WTC11 (cell line): ENCODE measurements at regions not wholly inside any gene's neighbourhood (a gene's known extent, or its start where the extent isn't known, plus 50 kb on each side); places are given as distances from the start of the nearest gene placed in this dataset.

Source experiments
- ATAC-seq: fragments of 200-7000 bp; cut with Tn5 transposase; 2 replicates; pipeline ENCODE4 v1.10.0; 2021; ENCODE audit warnings: mild to moderate bottlenecking, moderate library complexity
- CTCF ChIA-PET: fragments of 300-600 bp; sonication (Branson Sonifier 250); formaldehyde crosslinking; loops from one replicate; lab custom pipeline; 2021; ENCODE audit warnings: antibody characterized with exemption; lab: Charles Lee
- POLR2A ChIA-PET: fragments of 350-600 bp; sonication (Branson Sonifier 250); formaldehyde crosslinking; loops from one replicate; lab custom pipeline; 2021; ENCODE audit warnings: antibody characterized with exemption; lab: Charles Lee
- DNase-seq: peaks from one replicate; pipeline ENCODE4 v3.0.0; 2021; ENCODE audit warnings: low spot score
- H3K27ac Mint-ChIP-seq: 2 replicates; pipeline ENCODE4 v1.8.0; 2021; ENCODE audit warnings: mixed read lengths
- H3K27me3 Mint-ChIP-seq: 2 replicates; pipeline ENCODE4 v1.8.0; 2021; ENCODE audit warnings: low read depth, mild to moderate bottlenecking, moderate library complexity, mixed read lengths
- H3K36me3 Mint-ChIP-seq: 2 replicates; pipeline ENCODE4 v1.8.0; 2021; ENCODE audit warnings: mixed read lengths
- H3K4me1 Mint-ChIP-seq: 2 replicates; pipeline ENCODE4 v1.8.0; 2022; ENCODE audit warnings: mixed read lengths
- H3K4me3 Mint-ChIP-seq: 2 replicates; pipeline ENCODE4 v1.8.0; 2021; ENCODE audit warnings: mild to moderate bottlenecking, moderate library complexity, mixed read lengths
- H3K9me3 Mint-ChIP-seq: 2 replicates; pipeline ENCODE4 v1.8.0; 2021; ENCODE audit warnings: mixed read lengths
- CBFB ChIP-seq: sonication (generic); formaldehyde crosslinking; IDR thresholded peaks from 2 replicates; pipeline ENCODE4 v1.8.1; 2022; ENCODE audit warnings: mild to moderate bottlenecking, low read depth, missing genetic modification reagents
- ESRRA ChIP-seq: sonication (generic); formaldehyde crosslinking; IDR thresholded peaks from 2 replicates; pipeline ENCODE4 v1.8.1; 2022; ENCODE audit warnings: mild to moderate bottlenecking, missing genetic modification reagents, borderline replicate concordance
- FOXP1 ChIP-seq: sonication (generic); formaldehyde crosslinking; IDR thresholded peaks from 2 replicates; pipeline ENCODE4 v1.8.0; 2022; ENCODE audit warnings: missing genetic modification reagents, mild to moderate bottlenecking, moderate library complexity, borderline replicate concordance
- MYBL2 ChIP-seq: sonication (generic); formaldehyde crosslinking; IDR thresholded peaks from 2 replicates; pipeline ENCODE4 v1.8.1; 2023; ENCODE audit warnings: mild to moderate bottlenecking, moderate library complexity, missing genetic modification reagents
- OVOL2 ChIP-seq: fragments of 250-450 bp; sonication (Bioruptor Pico); IDR thresholded peaks from 2 replicates; pipeline ENCODE4 v1.9.0; 2021; ENCODE audit warnings: mild to moderate bottlenecking, borderline replicate concordance
- PRRX2 ChIP-seq: fragments of 250-450 bp; sonication (Bioruptor Pico); IDR thresholded peaks from 2 replicates; pipeline ENCODE4 v1.8.0; 2021; ENCODE audit warnings: mild to moderate bottlenecking
- RORB ChIP-seq: fragments of 250-450 bp; sonication (Bioruptor Pico); IDR thresholded peaks from 2 replicates; pipeline ENCODE4 v1.9.0; 2021; ENCODE audit warnings: mild to moderate bottlenecking
- SP1 ChIP-seq: sonication (generic); formaldehyde crosslinking; conservative IDR thresholded peaks from 2 replicates; pipeline ENCODE4 v1.8.1; 2022; ENCODE audit warnings: missing genetic modification reagents
- TCF7 ChIP-seq: sonication (generic); formaldehyde crosslinking; IDR thresholded peaks from 2 replicates; pipeline ENCODE4 v1.8.0; 2022; ENCODE audit warnings: mild to moderate bottlenecking, low read depth, missing genetic modification reagents, moderate library complexity
- ZNF396 ChIP-seq: fragments of 250-450 bp; sonication (Bioruptor Pico); IDR thresholded peaks from 2 replicates; pipeline ENCODE4 v1.8.0; 2021; ENCODE audit warnings: mild to moderate bottlenecking, moderate library complexity, borderline replicate concordance
- TF ChIP-seq, protein P1 (sequence below): sonication (generic); formaldehyde crosslinking; IDR thresholded peaks from 2 replicates; pipeline ENCODE4 v1.8.0; 2022; ENCODE audit warnings: mild to moderate bottlenecking, missing genetic modification reagents
- TF ChIP-seq, protein P2 (sequence below): fragments of 250-450 bp; sonication (Bioruptor Pico); IDR thresholded peaks from 2 replicates; pipeline ENCODE4 v1.9.0; 2021; ENCODE audit warnings: mild to moderate bottlenecking
- TF ChIP-seq, protein P3 (sequence below): sonication (generic); formaldehyde crosslinking; conservative IDR thresholded peaks from 2 replicates; pipeline ENCODE4 v1.8.1; 2022; ENCODE audit warnings: mild to moderate bottlenecking, missing genetic modification reagents
- TF ChIP-seq, protein P4 (sequence below): sonication (generic); formaldehyde crosslinking; IDR thresholded peaks from 2 replicates; pipeline ENCODE4 v1.8.0; 2022; ENCODE audit warnings: mild to moderate bottlenecking, missing genetic modification reagents
- TF ChIP-seq, protein P5 (sequence below): sonication (generic); formaldehyde crosslinking; IDR thresholded peaks from 2 replicates; pipeline ENCODE4 v1.8.1; 2023; ENCODE audit warnings: mild to moderate bottlenecking, missing genetic modification reagents, borderline replicate concordance
- TF ChIP-seq, protein P6 (sequence below): sonication (generic); formaldehyde crosslinking; IDR thresholded peaks from 2 replicates; pipeline ENCODE4 v1.8.1; 2022; ENCODE audit warnings: low read depth, mild to moderate bottlenecking, moderate library complexity, missing genetic modification reagents, borderline replicate concordance

DNA sequence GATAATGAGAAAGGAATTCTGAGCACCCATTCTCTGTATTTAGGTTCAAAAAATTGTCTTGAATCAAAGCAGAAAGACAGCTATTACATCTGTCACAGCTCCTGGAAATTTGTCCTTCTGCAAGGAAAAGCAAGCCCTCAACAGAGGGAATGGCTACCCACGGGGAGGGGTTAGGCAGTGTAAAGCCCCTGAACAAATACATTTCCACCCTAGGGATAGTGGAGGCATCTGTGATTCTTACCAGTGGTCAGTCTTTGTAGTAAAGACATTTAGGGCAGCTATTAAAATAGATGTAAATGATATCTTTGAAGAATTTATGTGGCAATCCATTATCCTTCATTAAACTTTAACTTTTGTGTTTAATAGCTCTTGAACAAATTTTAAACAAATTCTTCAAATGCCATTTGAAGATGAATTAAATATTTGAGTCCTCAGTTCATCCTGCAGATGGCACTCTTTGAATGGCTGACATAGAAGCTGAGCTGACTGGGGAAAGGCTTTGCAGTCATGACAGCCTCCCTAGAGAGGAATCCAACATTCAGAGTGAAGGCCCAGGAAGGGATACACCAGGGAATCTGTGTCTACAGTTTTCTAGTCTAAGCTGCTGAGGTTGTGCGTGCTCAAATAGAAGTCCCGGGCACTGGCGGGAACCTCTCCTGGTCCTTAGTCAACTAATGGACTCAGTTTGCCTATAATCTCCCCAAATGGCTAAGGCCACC is 359.7 kb upstream of the ROPN1 start:
- ChIA-PET CTCF (interaction anchor here (0.6 to 4.3 kb wide), 28 partner anchors 9 to 335 kb away, joined by 3 to 79 read pairs (median 4); partner anchors contain the start of gene KALRN), POLR2A (no interaction called here)
- Mint-ChIP-seq H3K4me1 (peaks cover 5% of the 10 kb centered on the region; the same call in 1 of the 2 replicates), H3K9me3 (peaks cover 1% of the 10 kb centered on the region), H3K4me3 (no peak overlapping the region), H3K36me3 (no peaks in the 10 kb centered on the region), H3K27me3 (no peaks in the 10 kb centered on the region), H3K27ac (peak overlapping the region; percentile 34; the same call in 1 of the 2 replicates)
- ATAC-seq, result peak; percentile 97
- peak; percentile 26 for DNase-seq
- TF ChIP-seq, protein P1, sequence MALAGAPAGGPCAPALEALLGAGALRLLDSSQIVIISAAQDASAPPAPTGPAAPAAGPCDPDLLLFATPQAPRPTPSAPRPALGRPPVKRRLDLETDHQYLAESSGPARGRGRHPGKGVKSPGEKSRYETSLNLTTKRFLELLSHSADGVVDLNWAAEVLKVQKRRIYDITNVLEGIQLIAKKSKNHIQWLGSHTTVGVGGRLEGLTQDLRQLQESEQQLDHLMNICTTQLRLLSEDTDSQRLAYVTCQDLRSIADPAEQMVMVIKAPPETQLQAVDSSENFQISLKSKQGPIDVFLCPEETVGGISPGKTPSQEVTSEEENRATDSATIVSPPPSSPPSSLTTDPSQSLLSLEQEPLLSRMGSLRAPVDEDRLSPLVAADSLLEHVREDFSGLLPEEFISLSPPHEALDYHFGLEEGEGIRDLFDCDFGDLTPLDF (CRISPR knock-in tag), result no peak
- TF ChIP-seq, protein P2, sequence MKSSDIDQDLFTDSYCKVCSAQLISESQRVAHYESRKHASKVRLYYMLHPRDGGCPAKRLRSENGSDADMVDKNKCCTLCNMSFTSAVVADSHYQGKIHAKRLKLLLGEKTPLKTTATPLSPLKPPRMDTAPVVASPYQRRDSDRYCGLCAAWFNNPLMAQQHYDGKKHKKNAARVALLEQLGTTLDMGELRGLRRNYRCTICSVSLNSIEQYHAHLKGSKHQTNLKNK, result no peak
- TF ChIP-seq, protein P3, sequence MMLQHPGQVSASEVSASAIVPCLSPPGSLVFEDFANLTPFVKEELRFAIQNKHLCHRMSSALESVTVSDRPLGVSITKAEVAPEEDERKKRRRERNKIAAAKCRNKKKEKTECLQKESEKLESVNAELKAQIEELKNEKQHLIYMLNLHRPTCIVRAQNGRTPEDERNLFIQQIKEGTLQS, result no peak
- TF ChIP-seq, protein P4, sequence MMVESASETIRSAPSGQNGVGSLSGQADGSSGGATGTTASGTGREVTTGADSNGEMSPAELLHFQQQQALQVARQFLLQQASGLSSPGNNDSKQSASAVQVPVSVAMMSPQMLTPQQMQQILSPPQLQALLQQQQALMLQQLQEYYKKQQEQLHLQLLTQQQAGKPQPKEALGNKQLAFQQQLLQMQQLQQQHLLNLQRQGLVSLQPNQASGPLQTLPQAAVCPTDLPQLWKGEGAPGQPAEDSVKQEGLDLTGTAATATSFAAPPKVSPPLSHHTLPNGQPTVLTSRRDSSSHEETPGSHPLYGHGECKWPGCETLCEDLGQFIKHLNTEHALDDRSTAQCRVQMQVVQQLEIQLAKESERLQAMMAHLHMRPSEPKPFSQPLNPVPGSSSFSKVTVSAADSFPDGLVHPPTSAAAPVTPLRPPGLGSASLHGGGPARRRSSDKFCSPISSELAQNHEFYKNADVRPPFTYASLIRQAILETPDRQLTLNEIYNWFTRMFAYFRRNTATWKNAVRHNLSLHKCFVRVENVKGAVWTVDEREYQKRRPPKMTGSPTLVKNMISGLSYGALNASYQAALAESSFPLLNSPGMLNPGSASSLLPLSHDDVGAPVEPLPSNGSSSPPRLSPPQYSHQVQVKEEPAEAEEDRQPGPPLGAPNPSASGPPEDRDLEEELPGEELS (CRISPR knock-in tag), result no peak
- TF ChIP-seq SP1 (CRISPR knock-in tag) (no peak), MYBL2 (CRISPR knock-in tag) (no peak), ESRRA (CRISPR knock-in tag) (no peak), ZNF396 (CRISPR knock-in tag) (no peak), FOXP1 (CRISPR knock-in tag) (no peak), CBFB (CRISPR knock-in tag) (no peak), TCF7 (CRISPR knock-in tag) (no peak), RORB (CRISPR knock-in tag) (no peak), OVOL2 (CRISPR knock-in tag) (no peak), PRRX2 (CRISPR knock-in tag) (no peak)
- TF ChIP-seq, protein P5, sequence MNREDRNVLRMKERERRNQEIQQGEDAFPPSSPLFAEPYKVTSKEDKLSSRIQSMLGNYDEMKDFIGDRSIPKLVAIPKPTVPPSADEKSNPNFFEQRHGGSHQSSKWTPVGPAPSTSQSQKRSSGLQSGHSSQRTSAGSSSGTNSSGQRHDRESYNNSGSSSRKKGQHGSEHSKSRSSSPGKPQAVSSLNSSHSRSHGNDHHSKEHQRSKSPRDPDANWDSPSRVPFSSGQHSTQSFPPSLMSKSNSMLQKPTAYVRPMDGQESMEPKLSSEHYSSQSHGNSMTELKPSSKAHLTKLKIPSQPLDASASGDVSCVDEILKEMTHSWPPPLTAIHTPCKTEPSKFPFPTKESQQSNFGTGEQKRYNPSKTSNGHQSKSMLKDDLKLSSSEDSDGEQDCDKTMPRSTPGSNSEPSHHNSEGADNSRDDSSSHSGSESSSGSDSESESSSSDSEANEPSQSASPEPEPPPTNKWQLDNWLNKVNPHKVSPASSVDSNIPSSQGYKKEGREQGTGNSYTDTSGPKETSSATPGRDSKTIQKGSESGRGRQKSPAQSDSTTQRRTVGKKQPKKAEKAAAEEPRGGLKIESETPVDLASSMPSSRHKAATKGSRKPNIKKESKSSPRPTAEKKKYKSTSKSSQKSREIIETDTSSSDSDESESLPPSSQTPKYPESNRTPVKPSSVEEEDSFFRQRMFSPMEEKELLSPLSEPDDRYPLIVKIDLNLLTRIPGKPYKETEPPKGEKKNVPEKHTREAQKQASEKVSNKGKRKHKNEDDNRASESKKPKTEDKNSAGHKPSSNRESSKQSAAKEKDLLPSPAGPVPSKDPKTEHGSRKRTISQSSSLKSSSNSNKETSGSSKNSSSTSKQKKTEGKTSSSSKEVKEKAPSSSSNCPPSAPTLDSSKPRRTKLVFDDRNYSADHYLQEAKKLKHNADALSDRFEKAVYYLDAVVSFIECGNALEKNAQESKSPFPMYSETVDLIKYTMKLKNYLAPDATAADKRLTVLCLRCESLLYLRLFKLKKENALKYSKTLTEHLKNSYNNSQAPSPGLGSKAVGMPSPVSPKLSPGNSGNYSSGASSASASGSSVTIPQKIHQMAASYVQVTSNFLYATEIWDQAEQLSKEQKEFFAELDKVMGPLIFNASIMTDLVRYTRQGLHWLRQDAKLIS, result no peak
- TF ChIP-seq, protein P6, sequence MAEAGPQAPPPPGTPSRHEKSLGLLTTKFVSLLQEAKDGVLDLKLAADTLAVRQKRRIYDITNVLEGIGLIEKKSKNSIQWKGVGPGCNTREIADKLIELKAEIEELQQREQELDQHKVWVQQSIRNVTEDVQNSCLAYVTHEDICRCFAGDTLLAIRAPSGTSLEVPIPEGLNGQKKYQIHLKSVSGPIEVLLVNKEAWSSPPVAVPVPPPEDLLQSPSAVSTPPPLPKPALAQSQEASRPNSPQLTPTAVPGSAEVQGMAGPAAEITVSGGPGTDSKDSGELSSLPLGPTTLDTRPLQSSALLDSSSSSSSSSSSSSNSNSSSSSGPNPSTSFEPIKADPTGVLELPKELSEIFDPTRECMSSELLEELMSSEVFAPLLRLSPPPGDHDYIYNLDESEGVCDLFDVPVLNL (CRISPR knock-in tag), result no peak
